MG63 (cell line): ENCODE measurements at regions not wholly inside any gene's neighbourhood (a gene's known extent, or its start where the extent isn't known, plus 50 kb on each side); places are given as distances from the start of the nearest gene placed in this dataset.

ENCODE experiments used
- DNase-seq: peaks from one replicate; pipeline ENCODE4 v3.0.0-alpha.2; 2020
- H3K27me3 ChIP-seq: fragments of 250-450 bp; sonication (Bioruptor Pico); 2 replicates; pipeline ENCODE4 v1.5.1; 2020; ENCODE audit warnings: mild to moderate bottlenecking, moderate library complexity
- H3K36me3 ChIP-seq: fragments of 250-450 bp; sonication (Bioruptor Pico); 2 replicates; pipeline ENCODE4 v1.5.1; 2020; ENCODE audit warnings: mild to moderate bottlenecking, moderate library complexity
- H3K4me3 ChIP-seq: fragments of 250-450 bp; sonication (Bioruptor Pico); 2 replicates; pipeline ENCODE4 v1.5.1; 2020; ENCODE audit warnings: mild to moderate bottlenecking, moderate library complexity
- H3K9me3 ChIP-seq: fragments of 250-450 bp; sonication (Bioruptor Pico); 2 replicates; pipeline ENCODE4 v1.5.1; 2020; ENCODE audit warnings: mild to moderate bottlenecking, moderate library complexity

- DNase-seq = no peak
- Histone ChIP-seq H3K36me3 (no peaks in the 10 kb centered on the region), H3K9me3 (no peaks in the 10 kb centered on the region), H3K27me3 (peaks cover 13% of the 10 kb centered on the region), H3K4me3 (no peak overlapping the region)
Observed at GRCh38 chr9:126111556-126111955, 215.1 kb upstream of the MVB12B start.

GRCh38 chr9:126112135-126112720, 214.4 kb upstream of the MVB12B start:
- Histone ChIP-seq H3K27me3 (peaks cover 13% of the 10 kb centered on the region), H3K4me3 (no peak overlapping the region), H3K36me3 (no peaks in the 10 kb centered on the region), H3K9me3 (no peaks in the 10 kb centered on the region)
- no peak for DNase-seq

- no peak overlapping the region for H3K4me3 ChIP-seq
- H3K36me3 ChIP-seq = no peaks in the 10 kb centered on the region
- H3K27me3 ChIP-seq = peaks cover 11% of the 10 kb centered on the region
- no peak for DNase-seq
- no peaks in the 10 kb centered on the region for H3K9me3 ChIP-seq
Observed at GRCh38 chr9:126113176-126113575, 213.5 kb upstream of the MVB12B start.

- H3K9me3 ChIP-seq = no peaks in the 10 kb centered on the region
- H3K36me3 ChIP-seq = no peaks in the 10 kb centered on the region
- H3K27me3 ChIP-seq = peaks cover 5% of the 10 kb centered on the region
- no peak overlapping the region for H3K4me3 ChIP-seq
- no peak for DNase-seq
Observed at GRCh38 chr9:126113756-126114408, 212.7 kb upstream of the MVB12B start.

- Histone ChIP-seq H3K27me3 (peaks cover 5% of the 10 kb centered on the region), H3K36me3 (no peaks in the 10 kb centered on the region), H3K4me3 (no peak overlapping the region), H3K9me3 (no peaks in the 10 kb centered on the region)
- DNase-seq = no peak
Observed at GRCh38 chr9:126114409-126114760, 212.2 kb upstream of the MVB12B start.

GRCh38 chr9:126114850-126115460, 211.7 kb upstream of the MVB12B start:
- no peaks in the 10 kb centered on the region for H3K9me3 ChIP-seq
- H3K4me3 ChIP-seq = no peak overlapping the region
- no peaks in the 10 kb centered on the region for H3K36me3 ChIP-seq
- H3K27me3 ChIP-seq = peaks cover 7% of the 10 kb centered on the region
- DNase-seq = no peak

GRCh38 chr9:126116351-126117157, 210.1 kb upstream of the MVB12B start:
- no peak overlapping the region for H3K4me3 ChIP-seq
- peaks cover 12% of the 10 kb centered on the region for H3K27me3 ChIP-seq
- H3K36me3 ChIP-seq = no peaks in the 10 kb centered on the region
- no peak for DNase-seq
- H3K9me3 ChIP-seq = no peaks in the 10 kb centered on the region

GRCh38 chr9:126117158-126117425, 209.5 kb upstream of the MVB12B start:
- Histone ChIP-seq H3K27me3 (peaks cover 12% of the 10 kb centered on the region), H3K4me3 (no peak overlapping the region), H3K36me3 (no peaks in the 10 kb centered on the region), H3K9me3 (no peaks in the 10 kb centered on the region)
- no peak for DNase-seq

GRCh38 chr9:126117631-126118030, 209.0 kb upstream of the MVB12B start:
- no peak for DNase-seq
- Histone ChIP-seq H3K27me3 (peaks cover 15% of the 10 kb centered on the region), H3K4me3 (no peak overlapping the region), H3K9me3 (no peaks in the 10 kb centered on the region), H3K36me3 (no peaks in the 10 kb centered on the region)

- Histone ChIP-seq H3K4me3 (no peak overlapping the region), H3K27me3 (peaks cover 14% of the 10 kb centered on the region), H3K36me3 (no peaks in the 10 kb centered on the region), H3K9me3 (no peaks in the 10 kb centered on the region)
- DNase-seq = no peak
Observed at GRCh38 chr9:126119731-126120130, 206.9 kb upstream of the MVB12B start.

- peaks cover 12% of the 10 kb centered on the region for H3K27me3 ChIP-seq
- H3K36me3 ChIP-seq = no peaks in the 10 kb centered on the region
- H3K9me3 ChIP-seq = no peaks in the 10 kb centered on the region
- no peak overlapping the region for H3K4me3 ChIP-seq
- DNase-seq = no peak
Observed at GRCh38 chr9:126122901-126123616, 203.6 kb upstream of the MVB12B start.

- Histone ChIP-seq H3K27me3 (peaks cover 12% of the 10 kb centered on the region), H3K36me3 (no peaks in the 10 kb centered on the region)
Observed at GRCh38 chr9:126123927-126124326, 202.7 kb upstream of the MVB12B start.

GRCh38 chr9:126125177-126125576, 201.5 kb upstream of the MVB12B start:
- Histone ChIP-seq H3K9me3 (no peaks in the 10 kb centered on the region), H3K4me3 (no peak overlapping the region), H3K36me3 (no peaks in the 10 kb centered on the region), H3K27me3 (peaks cover 10% of the 10 kb centered on the region)
- DNase-seq = no peak

More at GRCh38 chr9:126123927-126124326, 202.7 kb upstream of the MVB12B start:
- no peak for DNase-seq
- Histone ChIP-seq H3K4me3 (no peak overlapping the region), H3K9me3 (no peaks in the 10 kb centered on the region)

- Histone ChIP-seq H3K27me3 (peaks cover 10% of the 10 kb centered on the region), H3K4me3 (no peak overlapping the region), H3K9me3 (no peaks in the 10 kb centered on the region), H3K36me3 (no peaks in the 10 kb centered on the region)
- no peak for DNase-seq
Observed at GRCh38 chr9:126125577-126125976, 201.1 kb upstream of the MVB12B start.

GRCh38 chr9:126125992-126126409, 200.6 kb upstream of the MVB12B start:
- Histone ChIP-seq H3K36me3 (no peaks in the 10 kb centered on the region), H3K9me3 (no peaks in the 10 kb centered on the region), H3K27me3 (peaks cover 10% of the 10 kb centered on the region), H3K4me3 (no peak overlapping the region)
- DNase-seq = no peak

- Histone ChIP-seq H3K4me3 (no peak overlapping the region), H3K36me3 (no peaks in the 10 kb centered on the region), H3K27me3 (peaks cover 6% of the 10 kb centered on the region), H3K9me3 (no peaks in the 10 kb centered on the region)
- DNase-seq = no peak
Observed at GRCh38 chr9:126126807-126127206, 199.8 kb upstream of the MVB12B start.

- no peak for DNase-seq
- H3K9me3 ChIP-seq = no peaks in the 10 kb centered on the region
- no peak overlapping the region for H3K4me3 ChIP-seq
- H3K27me3 ChIP-seq = peaks cover 3% of the 10 kb centered on the region
- H3K36me3 ChIP-seq = no peaks in the 10 kb centered on the region
Observed at GRCh38 chr9:126127591-126127990, 199.0 kb upstream of the MVB12B start.
